H1 (cell line): ENCODE measurements at regions not wholly inside any gene's neighbourhood (a gene's known extent, or its start where the extent isn't known, plus 50 kb on each side); places are given as distances from the start of the nearest gene placed in this dataset.

Experiments used
- CTCF ChIA-PET: fragments of 300-600 bp; sonication (Branson Sonifier 250); formaldehyde crosslinking; loops from one replicate; lab custom pipeline; 2021; ENCODE audit not compliant: partially characterized antibody; lab: Charles Lee
- POLR2A ChIA-PET: fragments of 300-600 bp; sonication (Branson Sonifier 250); formaldehyde crosslinking; loops from one replicate; lab custom pipeline; 2021; ENCODE audit warnings: inconsistent platforms; ENCODE audit not compliant: partially characterized antibody; lab: Charles Lee
- DNase-seq, 2 experiments: peaks; one replicate each; pipeline versions ENCODE4 v3.0.0 to v3.0.0-alpha.2; 2010 to 2022; ENCODE audit warnings: low spot score in 2 of 2, low read depth in 1 of 2, mixed read lengths in 1 of 2
- FAIRE-seq: peaks from 2 replicates; lab custom pipeline; 2011; peaks lifted over from hg19 to GRCh38; lab: Jason Lieb, UNC
- H2AFZ ChIP-seq: 2 replicates; pipeline ENCODE4 v1.8.1; 2012; ENCODE audit warnings: low read length, inconsistent platforms
- H2AK5ac ChIP-seq: 2 replicates; pipeline ENCODE4 v1.6.1; 2013; ENCODE audit warnings: low read depth, low read length
- H2BK120ac ChIP-seq: replicated peaks from 2 replicates; pipeline ENCODE3; 2013; ENCODE audit warnings: low read depth, low read length, inconsistent platforms
- H2BK12ac ChIP-seq: 2 replicates; pipeline ENCODE4 v1.6.1; 2013; ENCODE audit warnings: low read depth, low read length
- H2BK15ac ChIP-seq: 2 replicates; pipeline ENCODE4 v1.6.1; 2013; ENCODE audit warnings: low read length
- H2BK20ac ChIP-seq: 2 replicates; pipeline ENCODE4 v1.6.1; 2013; ENCODE audit warnings: low read length
- H2BK5ac ChIP-seq: 2 replicates; pipeline ENCODE4 v1.6.1; 2013; ENCODE audit warnings: low read depth, low read length
- H3K14ac ChIP-seq: 2 replicates; pipeline ENCODE4 v1.6.1; 2013; ENCODE audit warnings: inconsistent platforms; ENCODE audit not compliant: insufficient read length
- H3K18ac ChIP-seq: 2 replicates; pipeline ENCODE4 v1.6.1; 2013; ENCODE audit warnings: low read length; ENCODE audit errors: extremely low read depth
- H3K23ac ChIP-seq: 2 replicates; pipeline ENCODE4 v1.6.1; 2013; ENCODE audit warnings: inconsistent platforms; ENCODE audit not compliant: insufficient read length
- H3K23me2 ChIP-seq: 2 replicates; pipeline ENCODE4 v1.6.1; 2013; ENCODE audit warnings: low read depth, low read length
- H3K27ac ChIP-seq: 2 replicates; pipeline ENCODE4 v1.6.1; 2011; ENCODE audit warnings: low read depth, low read length, inconsistent platforms
- H3K27me3 ChIP-seq, 4 experiments: replicated peaks in 1 of 4; 1 replicate in 1 of 4; 2 replicates in 3 of 4; pipeline versions ENCODE4 v1.6.1 to v1.8.1; 2011 to 2013; ENCODE audit warnings: low read length in 3 of 4, mild to moderate bottlenecking in 3 of 4, inconsistent platforms in 2 of 4, mixed read lengths in 2 of 4, moderate library complexity in 1 of 4; ENCODE audit not compliant: control insufficient read depth in 3 of 4, insufficient read depth in 3 of 4; ENCODE audit errors: extremely low read depth in 1 of 4
- H3K36me3 ChIP-seq, 4 experiments: 2 replicates each; pipeline versions ENCODE4 v1.6.1 to v1.8.1; 2011 to 2013; ENCODE audit warnings: mild to moderate bottlenecking in 4 of 4, low read length in 3 of 4, moderate library complexity in 2 of 4, control low read depth in 1 of 4, inconsistent platforms in 1 of 4; ENCODE audit not compliant: insufficient read depth in 4 of 4, control insufficient read depth in 2 of 4
- H3K4ac ChIP-seq: replicated peaks from 2 replicates; pipeline ENCODE3; 2013; ENCODE audit warnings: low read length, low read depth, mixed read lengths, inconsistent platforms; ENCODE audit not compliant: insufficient read length
- H3K4me1 ChIP-seq, 4 experiments: replicated peaks in 1 of 4; 1 replicate in 1 of 4; 2 replicates in 3 of 4; pipeline versions ENCODE4 v1.6.1 to v1.8.1; 2011 to 2013; ENCODE audit warnings: low read length in 3 of 4, inconsistent platforms in 2 of 4, mixed read lengths in 1 of 4; ENCODE audit not compliant: insufficient read depth in 4 of 4, control insufficient read depth in 3 of 4
- H3K4me2 ChIP-seq, 2 experiments: 2 replicates each; pipeline versions ENCODE4 v1.6.1 to v1.8.1; 2011 to 2013; ENCODE audit warnings: low read depth in 2 of 2, low read length in 2 of 2, control low read depth in 1 of 2, inconsistent platforms in 1 of 2, mild to moderate bottlenecking in 1 of 2; ENCODE audit not compliant: insufficient read depth in 1 of 2
- H3K4me3 ChIP-seq, 4 experiments: fragments of 200-600, 300-600 bp in 1 of 4; sonication (generic), shearing (Covaris generic), sonication (Bioruptor Twin) in 1 of 4; 2 replicates each; pipeline versions ENCODE4 v1.5.1 to v1.8.1; 2011 to 2016; ENCODE audit warnings: low read length in 4 of 4, low read depth in 3 of 4, control low read depth in 2 of 4, inconsistent platforms in 2 of 4, mild to moderate bottlenecking in 2 of 4, mixed read lengths in 1 of 4, moderate library complexity in 1 of 4; ENCODE audit not compliant: insufficient read depth in 2 of 4; ENCODE audit errors: extremely low read depth in 1 of 4
- H3K56ac ChIP-seq: replicated peaks from 2 replicates; pipeline ENCODE3; 2013; ENCODE audit warnings: low read depth, mild to moderate bottlenecking, mixed read lengths, low read length, inconsistent platforms; ENCODE audit not compliant: insufficient read length
- H3K79me1 ChIP-seq: 2 replicates; pipeline ENCODE4 v1.6.1; 2013; ENCODE audit warnings: low read depth, low read length, control low read depth
- H3K79me2 ChIP-seq, 2 experiments: 2 replicates each; pipeline versions ENCODE4 v1.6.1 to v1.8.1; 2012 to 2013; ENCODE audit warnings: low read length in 2 of 2, mild to moderate bottlenecking in 2 of 2, inconsistent platforms in 1 of 2; ENCODE audit not compliant: insufficient read depth in 2 of 2, control insufficient read depth in 1 of 2
- H3K9ac ChIP-seq, 4 experiments: replicated peaks in 1 of 4; 1 replicate in 1 of 4; 2 replicates in 3 of 4; pipeline versions ENCODE4 v1.6.1 to v1.8.1; 2011 to 2013; ENCODE audit warnings: low read depth in 3 of 4, low read length in 3 of 4, control low read depth in 2 of 4, mild to moderate bottlenecking in 2 of 4, moderate library complexity in 2 of 4, inconsistent platforms in 1 of 4; ENCODE audit errors: extremely low read depth in 1 of 4
- H3K9me3 ChIP-seq, 2 experiments: 2 replicates each; pipeline versions ENCODE4 v1.6.1 to v1.8.1; 2012 to 2013; ENCODE audit warnings: mild to moderate bottlenecking in 2 of 2, moderate library complexity in 2 of 2, control low read depth in 1 of 2, inconsistent platforms in 1 of 2, low read depth in 1 of 2, low read length in 1 of 2, mixed read lengths in 1 of 2; ENCODE audit not compliant: insufficient read depth in 2 of 2
- H4K20me1 ChIP-seq, 2 experiments: replicated peaks in 1 of 2; 2 replicates each; pipeline versions ENCODE3 to v1.8.1; 2011 to 2013; ENCODE audit warnings: inconsistent platforms in 2 of 2, low read length in 2 of 2, mild to moderate bottlenecking in 1 of 2; ENCODE audit not compliant: insufficient read depth in 2 of 2, control insufficient read depth in 1 of 2
- H4K5ac ChIP-seq: 2 replicates; pipeline ENCODE4 v1.6.1; 2013; ENCODE audit warnings: low read length, low read depth, mixed read lengths, inconsistent platforms; ENCODE audit not compliant: insufficient read length
- H4K8ac ChIP-seq: 2 replicates; pipeline ENCODE4 v1.8.0; 2013; ENCODE audit warnings: mild to moderate bottlenecking, moderate library complexity, low read length, inconsistent platforms; ENCODE audit not compliant: insufficient read depth; ENCODE audit errors: extremely low read depth
- H4K91ac ChIP-seq: replicated peaks from 2 replicates; pipeline ENCODE3; 2013; ENCODE audit warnings: low read length, mixed read lengths, inconsistent platforms; ENCODE audit not compliant: insufficient read length
- BCL11A ChIP-seq, 2 experiments: IDR thresholded peaks; one replicate each; pipeline ENCODE4 v1.6.1; 2011; ENCODE audit warnings: low read depth in 2 of 2, low read length in 2 of 2, mild to moderate bottlenecking in 2 of 2
- CBX5 ChIP-seq: fragments of 300-800, 300-1000 bp; sonication (generic); IDR thresholded peaks from 2 replicates; pipeline ENCODE4 v1.7.1; 2016; ENCODE audit warnings: antibody characterized with exemption, low read length, low read depth
- CREB1 ChIP-seq: IDR thresholded peaks from 2 replicates; pipeline ENCODE4 v1.6.1; 2012; ENCODE audit warnings: inconsistent platforms
- EGR1 ChIP-seq: IDR thresholded peaks from 2 replicates; pipeline ENCODE4 v1.6.1; 2011; ENCODE audit warnings: low read depth, low read length, borderline replicate concordance
- HDAC2 ChIP-seq, 2 experiments: fragments of 300-600 bp in 1 of 2; sonication (generic) in 1 of 2; IDR thresholded peaks; 2 replicates each; pipeline ENCODE4 v1.6.1; 2011 to 2012; ENCODE audit warnings: low read depth in 2 of 2, low read length in 2 of 2, mild to moderate bottlenecking in 2 of 2, moderate library complexity in 2 of 2, borderline replicate concordance in 1 of 2, inconsistent platforms in 1 of 2
- KDM1A ChIP-seq: fragments of 200-600, 300-600 bp; sonication (generic); IDR thresholded peaks from 2 replicates; pipeline ENCODE4 v1.7.1; 2016; ENCODE audit warnings: mild to moderate bottlenecking, low read length, borderline replicate concordance
- NRF1 ChIP-seq: IDR thresholded peaks from 2 replicates; pipeline ENCODE4 v1.6.1; 2011; ENCODE audit warnings: mild to moderate bottlenecking, low read depth, low read length, improper control_type of control experiment
- PHF8 ChIP-seq: fragments of 200-600 bp; sonication (generic); conservative IDR thresholded peaks from 2 replicates; pipeline ENCODE4 v1.7.1; 2012; ENCODE audit warnings: low read depth, mild to moderate bottlenecking, inconsistent platforms, low read length, moderate library complexity
- RAD21 ChIP-seq, 2 experiments: IDR thresholded peaks in 1 of 2; conservative IDR thresholded peaks in 1 of 2; 2 replicates each; pipeline ENCODE4 v1.6.1; 2011; ENCODE audit warnings: low read depth in 2 of 2, low read length in 2 of 2, improper control_type of control experiment in 1 of 2, inconsistent platforms in 1 of 2, mild to moderate bottlenecking in 1 of 2, moderate library complexity in 1 of 2
- RFX5 ChIP-seq: IDR thresholded peaks from 2 replicates; pipeline ENCODE4 v1.6.1; 2011; ENCODE audit warnings: low read depth, low read length, improper control_type of control experiment, borderline replicate concordance
- RXRA ChIP-seq: IDR thresholded peaks from 2 replicates; pipeline ENCODE4 v1.6.1; 2011; ENCODE audit warnings: low read depth, mild to moderate bottlenecking, low read length, moderate library complexity; ENCODE audit not compliant: insufficient read depth
- SIRT6 ChIP-seq: IDR thresholded peaks from one replicate; pipeline ENCODE4 v1.7.1; 2012; ENCODE audit warnings: low read length, inconsistent platforms
- SP4 ChIP-seq: IDR thresholded peaks from 2 replicates; pipeline ENCODE4 v1.6.1; 2012; ENCODE audit warnings: low read length, inconsistent platforms
- TAF1 ChIP-seq: IDR thresholded peaks from 2 replicates; pipeline ENCODE4 v1.6.1; 2011; ENCODE audit warnings: mild to moderate bottlenecking, low read depth, low read length
- TAF7 ChIP-seq: optimal IDR thresholded peaks from 2 replicates; pipeline ENCODE3; 2011; ENCODE audit warnings: low read depth, mild to moderate bottlenecking, inconsistent platforms, low read length, moderate library complexity, borderline replicate concordance
- WGBS, 2 experiments: shearing (Covaris generic) in 1 of 2; methylation state at CpG; one replicate each; pipeline versions ENCODE4 v1.1.6 to v1.1.7; 2013 to 2015; ENCODE audit warnings: low lambda C conversion rate in 2 of 2, mixed read lengths in 2 of 2, inconsistent platforms in 1 of 2, low coverage in 1 of 2, missing lambda C conversion rate in 1 of 2; ENCODE audit not compliant: insufficient replicate concordance in 2 of 2, insufficient coverage in 1 of 2, insufficient read length in 1 of 2; ENCODE audit errors: extremely low coverage in 1 of 2, missing lambda C conversion rate in 1 of 2; 5-methylcytosine and 5-hydroxymethylcytosine counted together

GRCh38 chr20:55584964-55585363, 420.4 kb downstream of the CBLN4 start:
- Histone ChIP-seq H3K23me2 (no peaks in the 10 kb centered on the region), H2BK15ac (no peak overlapping the region), H4K91ac (no peak overlapping the region), H4K5ac (no peak overlapping the region), H2AK5ac (no peak overlapping the region), H3K4me1 (peaks cover 0 to 6% (median 1%) of the 10 kb centered on the region in 4 experiments; a peak in 2 of 7 replicates), H3K79me2 (no peaks in the 10 kb centered on the region), H3K79me1 (no peaks in the 10 kb centered on the region), H4K8ac (no peak overlapping the region), H2BK120ac (no peak overlapping the region), H3K4me2 (no peak overlapping the region), H3K27ac (no peak overlapping the region), H3K56ac (no peak overlapping the region), H4K20me1 (no peaks in the 10 kb centered on the region), H3K4ac (no peak overlapping the region), H2BK5ac (no peak overlapping the region), H3K9ac (no peak overlapping the region), H3K23ac (no peak overlapping the region), H2AFZ (no peak overlapping the region), H3K14ac (no peak overlapping the region), H3K36me3 (no peaks in the 10 kb centered on the region), H3K9me3 (no peaks in the 10 kb centered on the region), H3K18ac (no peak overlapping the region), H3K4me3 (no peak overlapping the region), H2BK12ac (no peak overlapping the region), H2BK20ac (no peak overlapping the region), H3K27me3 (no peaks in the 10 kb centered on the region; a peak in 1 of 7 replicates)
- no peak for FAIRE-seq
- WGBS, 2 experiments: 87% methylated on average over 1 of the region's 1 CpG; no CpG with 5 or more reads in 1 of the 2 experiments
- DNase-seq: no peak
- ChIA-PET CTCF (no interaction called here), POLR2A (no interaction called here)
- TF ChIP-seq RFX5 (no peak), EGR1 (no peak), SIRT6 (no peak), BCL11A (IDR thresholded peaks at IDR 0.05; ENCODE audit: low read depth in 2 of 2, low read length in 2 of 2) (no peak), CREB1 (no peak), TAF7 (no peak), HDAC2 (IDR thresholded peaks at IDR 0.05; ENCODE audit: borderline replicate concordance in 1 of 2, low read depth in 2 of 2, low read length in 2 of 2) (no peak), RAD21 (IDR thresholded peaks at IDR 0.05 in 1 of 2, conservative IDR thresholded peaks at IDR 0.05 in 1 of 2; ENCODE audit: low read depth in 2 of 2, low read length in 2 of 2) (no peak), PHF8 (no peak), KDM1A (no peak), CBX5 (no peak), NRF1 (no peak), RXRA (no peak), SP4 (no peak), TAF1 (no peak)
